K562 (cell line): ENCODE measurements at regions not wholly inside any gene's neighbourhood (a gene's known extent, or its start where the extent isn't known, plus 50 kb on each side); places are given as distances from the start of the nearest gene placed in this dataset.

Source experiments
- CBX5 ChIP-seq: IDR thresholded peaks from 2 replicates; pipeline ENCODE4 v1.6.1; 2014; ENCODE audit warnings: low read depth, borderline replicate concordance
- RBM39 ChIP-seq: fragments of 200-400 bp; formaldehyde crosslinking; optimal IDR thresholded peaks from 2 replicates; pipeline ENCODE3; 2018; ENCODE audit warnings: low read depth, low read length
- YY1 ChIP-seq, 3 experiments: IDR thresholded peaks; 2 replicates each; pipeline ENCODE4 v1.6.1; 2011; ENCODE audit warnings: low read length in 2 of 3, mild to moderate bottlenecking in 2 of 3, moderate library complexity in 2 of 3, borderline replicate concordance in 1 of 3, control low read depth in 1 of 3, low read depth in 1 of 3; ENCODE audit not compliant: insufficient read depth in 3 of 3, insufficient replicate concordance in 2 of 3, control insufficient read depth in 1 of 3, insufficient read length in 1 of 3; ENCODE audit errors: extremely low read depth in 1 of 3

DNA sequence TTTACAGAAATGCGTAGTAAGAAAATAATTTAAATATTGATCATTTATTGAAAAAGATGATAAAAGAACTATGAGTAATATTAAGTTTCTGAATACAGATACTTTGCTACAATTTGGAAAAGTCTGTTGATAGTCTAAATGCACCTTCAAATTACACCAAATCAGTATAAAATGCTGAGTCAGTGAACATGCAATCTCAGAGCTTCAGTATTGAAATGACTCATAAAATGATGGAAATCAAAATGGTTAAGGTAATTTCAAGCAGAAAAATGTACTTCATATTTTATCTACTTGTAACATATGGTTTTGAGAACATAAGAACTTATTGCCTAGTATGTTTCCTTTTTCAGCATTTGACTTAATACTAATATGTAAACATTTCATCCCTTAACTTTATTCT lies 448.2 kb downstream of the PCDH10 start:
- TF ChIP-seq RBM39 = no peak
- no peak for TF ChIP-seq YY1 (IDR thresholded peaks at IDR 0.05; ENCODE audit: borderline replicate concordance in 1 of 3, control insufficient read depth in 1 of 3, extremely low read depth in 1 of 3, insufficient read depth in 3 of 3, insufficient read length in 1 of 3, insufficient replicate concordance in 2 of 3, low read depth in 1 of 3, low read length in 2 of 3)
- no peak for TF ChIP-seq CBX5
